Chondrocyte (in vitro differentiated cells): ENCODE measurements at regions not wholly inside any gene's neighbourhood (a gene's known extent, or its start where the extent isn't known, plus 50 kb on each side); places are given as distances from the start of the nearest gene placed in this dataset.
"Not testable (repeated sequence)": the region's sequence is repeated elsewhere in the genome, so short reads cannot be mapped to it uniquely, and the experiment has no call there.

Source experiments
- DNase-seq: peaks from one replicate; pipeline ENCODE4 v3.0.0; 2021; ENCODE audit warnings: mixed read lengths, low spot score
- H3K27ac Mint-ChIP-seq: one replicate; pipeline ENCODE4 v1.8.0; 2021; ENCODE audit warnings: mild to moderate bottlenecking, moderate library complexity, mixed read lengths; ENCODE audit not compliant: unreplicated experiment
- H3K27me3 Mint-ChIP-seq: 2 replicates; pipeline ENCODE4 v1.8.0; 2021; ENCODE audit warnings: low read depth, mixed read lengths
- H3K36me3 Mint-ChIP-seq: 2 replicates; pipeline ENCODE4 v1.8.0; 2021; ENCODE audit warnings: low read depth, mixed read lengths
- H3K4me1 Mint-ChIP-seq: 2 replicates; pipeline ENCODE4 v1.8.0; 2021; ENCODE audit warnings: low read depth, mild to moderate bottlenecking, mixed read lengths
- H3K4me3 Mint-ChIP-seq: one replicate; pipeline ENCODE4 v1.8.0; 2021; ENCODE audit warnings: mild to moderate bottlenecking, moderate library complexity, mixed read lengths; ENCODE audit not compliant: unreplicated experiment
- H3K9me3 Mint-ChIP-seq: 2 replicates; pipeline ENCODE4 v1.8.0; 2021; ENCODE audit warnings: low read depth, mixed read lengths
- CTCF ChIP-seq: fragments of 200-600 bp; sonication (generic); IDR thresholded peaks from 2 replicates; pipeline ENCODE4 v1.5.0; 2021; ENCODE audit warnings: antibody characterized with exemption, mild to moderate bottlenecking, moderate library complexity

- H3K4me1 Mint-ChIP-seq, result no peaks in the 10 kb centered on the region
- H3K36me3 Mint-ChIP-seq, result no peaks in the 10 kb centered on the region
- no peak overlapping the region for H3K27ac Mint-ChIP-seq
- H3K27me3 Mint-ChIP-seq, result peaks cover 4% of the 10 kb centered on the region
- no peaks in the 10 kb centered on the region for H3K9me3 Mint-ChIP-seq
- no peak for TF ChIP-seq CTCF
- DNase-seq, result no peak
- H3K4me3 Mint-ChIP-seq, result no peak overlapping the region
Measured at GRCh38 chr1:4072481-4073153, 172.5 kb upstream of the C1orf174 start.

GRCh38 chr1:4075436-4076225, 175.6 kb upstream of the C1orf174 start:
- DNase-seq, result no peak
- no peak overlapping the region for H3K27ac Mint-ChIP-seq
- no peak for TF ChIP-seq CTCF

GRCh38 chr1:4076346-4076745, 176.3 kb upstream of the C1orf174 start:
- no peaks in the 10 kb centered on the region for H3K4me1 Mint-ChIP-seq
- H3K27me3 Mint-ChIP-seq, result peaks cover 4% of the 10 kb centered on the region
- H3K27ac Mint-ChIP-seq, result no peak overlapping the region
- H3K36me3 Mint-ChIP-seq, result no peaks in the 10 kb centered on the region
- DNase-seq, result no peak
- no peak for TF ChIP-seq CTCF
- H3K4me3 Mint-ChIP-seq, result no peak overlapping the region
- peaks cover 13% of the 10 kb centered on the region for H3K9me3 Mint-ChIP-seq

More at GRCh38 chr1:4075436-4076225, 175.6 kb upstream of the C1orf174 start:
- Mint-ChIP-seq H3K36me3 (no peaks in the 10 kb centered on the region), H3K27me3 (peaks cover 4% of the 10 kb centered on the region), H3K4me3 (no peak overlapping the region), H3K4me1 (no peaks in the 10 kb centered on the region), H3K9me3 (peaks cover 7% of the 10 kb centered on the region)

- not testable (repeated sequence) for H3K27me3 Mint-ChIP-seq
Measured at GRCh38 chr1:4078091-4078962, 178.3 kb upstream of the C1orf174 start.

GRCh38 chr1:4079815-4080214, 179.7 kb upstream of the C1orf174 start:
- no peak for TF ChIP-seq CTCF
- Mint-ChIP-seq H3K4me1 (no peaks in the 10 kb centered on the region), H3K27me3 (peaks cover 3% of the 10 kb centered on the region), H3K27ac (no peak overlapping the region), H3K9me3 (peaks cover 15% of the 10 kb centered on the region), H3K4me3 (no peak overlapping the region), H3K36me3 (no peaks in the 10 kb centered on the region)
- no peak for DNase-seq

More at GRCh38 chr1:4078091-4078962, 178.3 kb upstream of the C1orf174 start:
- not testable (repeated sequence) for DNase-seq, H3K4me1 Mint-ChIP-seq, H3K36me3 Mint-ChIP-seq, H3K27ac Mint-ChIP-seq, H3K4me3 Mint-ChIP-seq
- peaks cover 13% of the 10 kb centered on the region for H3K9me3 Mint-ChIP-seq
